OCI-LY1 (cell line): ENCODE measurements at regions not wholly inside any gene's neighbourhood (a gene's known extent, or its start where the extent isn't known, plus 50 kb on each side); places are given as distances from the start of the nearest gene placed in this dataset.

Experiments used
- H2AFZ ChIP-seq: fragments of 200-600 bp; sonication (generic), shearing (Covaris generic); 2 replicates; pipeline ENCODE4 v1.6.0; 2014; ENCODE audit warnings: antibody characterized with exemption, mild to moderate bottlenecking, low read length
- H3F3A ChIP-seq: fragments of 200-600 bp; sonication (generic), shearing (Covaris generic); 2 replicates; pipeline ENCODE4 v1.6.0; 2014; ENCODE audit warnings: mild to moderate bottlenecking, antibody characterized with exemption, low read length, moderate library complexity; ENCODE audit not compliant: insufficient read depth
- H3K27ac ChIP-seq: fragments of 200-600 bp; sonication (generic); 2 replicates; pipeline ENCODE4 v1.5.1; 2014; ENCODE audit warnings: low read length, mixed run types, mild to moderate bottlenecking, low read depth; ENCODE audit not compliant: poor library complexity, severe bottlenecking
- H3K27me3 ChIP-seq: fragments of 200-600 bp; sonication (generic); 2 replicates; pipeline ENCODE4 v1.6.0; 2014; ENCODE audit warnings: antibody characterized with exemption, mild to moderate bottlenecking, low read length, moderate library complexity; ENCODE audit not compliant: insufficient read depth
- H3K36me3 ChIP-seq: fragments of 200-600 bp; sonication (generic); 2 replicates; pipeline ENCODE4 v1.6.1; 2014; ENCODE audit warnings: mild to moderate bottlenecking, antibody characterized with exemption, low read length, moderate library complexity, mixed read lengths; ENCODE audit not compliant: insufficient read depth
- H3K4me1 ChIP-seq: fragments of 200-600 bp; sonication (generic); 2 replicates; pipeline ENCODE4 v1.5.1; 2014; ENCODE audit warnings: mild to moderate bottlenecking, low read length, moderate library complexity; ENCODE audit not compliant: insufficient read depth, severe bottlenecking
- H3K4me2 ChIP-seq: fragments of 200-600 bp; sonication (generic), shearing (Covaris generic); 2 replicates; pipeline ENCODE4 v1.6.1; 2014; ENCODE audit warnings: low read length
- H3K4me3 ChIP-seq: fragments of 200-600 bp; sonication (generic); 2 replicates; pipeline ENCODE4 v1.5.1; 2014; ENCODE audit warnings: low read length, low read depth, mild to moderate bottlenecking, mixed read lengths; ENCODE audit not compliant: poor library complexity, severe bottlenecking
- H3K79me2 ChIP-seq: fragments of 200-600 bp; shearing (Covaris generic); 2 replicates; pipeline ENCODE4 v1.6.1; 2016; ENCODE audit warnings: mixed run types, low read length, mixed read lengths; ENCODE audit not compliant: insufficient read depth
- H3K9ac ChIP-seq: fragments of 200-600 bp; sonication (generic), shearing (Covaris generic); 2 replicates; pipeline ENCODE4 v1.6.1; 2014; ENCODE audit warnings: mild to moderate bottlenecking, low read length, mixed read lengths
- H3K9me2 ChIP-seq: fragments of 200-600 bp; sonication (generic), shearing (Covaris generic); 2 replicates; pipeline ENCODE4 v1.6.1; 2014; ENCODE audit warnings: low read depth, mild to moderate bottlenecking, low read length, mixed read lengths
- H3K9me3 ChIP-seq: fragments of 200-600 bp; shearing (Covaris generic); 2 replicates; pipeline ENCODE4 v1.6.1; 2014; ENCODE audit warnings: low read length, mixed read lengths
- H4K20me1 ChIP-seq: fragments of 200-600 bp; sonication (generic), shearing (Covaris generic); 2 replicates; pipeline ENCODE4 v1.6.0; 2016; ENCODE audit warnings: mild to moderate bottlenecking, low read length; ENCODE audit not compliant: insufficient read depth
- CTCF ChIP-seq: fragments of 200-600 bp; sonication (generic), shearing (Covaris generic); IDR thresholded peaks from 2 replicates; pipeline ENCODE4 v1.5.1; 2017; ENCODE audit warnings: mild to moderate bottlenecking, antibody characterized with exemption, low read length, moderate library complexity, mixed read lengths
- EZH2 ChIP-seq: fragments of 200-600 bp; sonication (generic), shearing (Covaris generic); IDR thresholded peaks from 2 replicates; pipeline ENCODE4 v1.8.0; 2017; ENCODE audit warnings: borderline replicate concordance, mixed run types, mild to moderate bottlenecking, antibody characterized with exemption, low read length, moderate library complexity, mixed read lengths

DNA sequence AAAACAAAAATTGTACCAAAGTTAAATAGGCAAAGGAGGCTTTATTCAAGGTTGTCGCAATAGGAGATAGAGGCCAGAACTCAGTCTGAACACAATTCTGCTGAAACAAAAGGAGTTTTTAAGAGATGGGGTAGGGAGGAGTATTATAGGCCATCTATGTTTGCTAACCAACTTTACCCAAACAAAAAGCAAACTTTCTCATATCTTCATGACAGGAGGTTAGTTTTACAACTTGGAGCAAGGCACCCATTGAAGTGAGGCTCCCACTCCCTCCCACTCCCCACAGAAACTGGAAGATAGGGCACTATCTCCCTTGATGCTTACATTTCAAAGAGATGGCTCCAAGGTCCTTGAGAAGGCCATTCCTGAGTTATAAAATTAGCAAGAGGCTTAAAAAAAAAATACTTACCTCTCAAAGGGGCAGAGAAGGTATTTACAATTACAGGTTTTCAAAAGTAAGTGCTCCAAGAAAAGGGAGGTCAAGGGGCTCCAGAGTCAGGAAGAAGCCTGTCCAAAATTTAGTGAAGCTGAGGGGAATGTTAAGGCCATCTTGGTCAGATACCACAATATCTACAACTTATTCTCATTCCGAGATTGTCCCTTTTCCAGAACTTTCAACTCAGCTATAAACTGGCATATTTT, 84.4 kb upstream of the DHRS4 start:
- Histone ChIP-seq H3F3A (no peaks in the 10 kb centered on the region), H3K4me3 (no peak overlapping the region), H3K9me2 (no peaks in the 10 kb centered on the region), H3K36me3 (no peaks in the 10 kb centered on the region), H3K4me1 (no peaks in the 10 kb centered on the region), H3K4me2 (no peak overlapping the region), H3K27ac (no peak overlapping the region), H3K27me3 (no peaks in the 10 kb centered on the region), H2AFZ (no peak overlapping the region), H3K79me2 (no peaks in the 10 kb centered on the region), H3K9ac (no peak overlapping the region), H4K20me1 (no peaks in the 10 kb centered on the region), H3K9me3 (no peaks in the 10 kb centered on the region)
- TF ChIP-seq CTCF (no peak), EZH2 (no peak)

- no peak overlapping the region for H3K4me2 ChIP-seq
- no peaks in the 10 kb centered on the region for H3K27me3 ChIP-seq
- H3K9me3 ChIP-seq: no peaks in the 10 kb centered on the region
- H4K20me1 ChIP-seq: no peaks in the 10 kb centered on the region
- H2AFZ ChIP-seq: no peak overlapping the region
- no peak overlapping the region for H3K9ac ChIP-seq
- H3K79me2 ChIP-seq: no peaks in the 10 kb centered on the region
- H3K36me3 ChIP-seq: no peaks in the 10 kb centered on the region
- TF ChIP-seq CTCF (no peak), EZH2 (no peak)
- H3K27ac ChIP-seq: no peak overlapping the region
- H3K9me2 ChIP-seq: no peaks in the 10 kb centered on the region
- H3F3A ChIP-seq: no peaks in the 10 kb centered on the region
- H3K4me1 ChIP-seq: no peaks in the 10 kb centered on the region
- no peak overlapping the region for H3K4me3 ChIP-seq
Observed at GRCh38 chr14:23876160-23876750, 77.3 kb upstream of the DHRS4 start.

- H3K36me3 ChIP-seq: no peaks in the 10 kb centered on the region
- no peaks in the 10 kb centered on the region for H3K9me2 ChIP-seq
- no peaks in the 10 kb centered on the region for H3F3A ChIP-seq
- H3K79me2 ChIP-seq: no peaks in the 10 kb centered on the region
- TF ChIP-seq CTCF: no peak
- TF ChIP-seq EZH2: no peak
- H3K4me3 ChIP-seq: no peak overlapping the region
- H3K4me1 ChIP-seq: no peaks in the 10 kb centered on the region
- no peak overlapping the region for H3K27ac ChIP-seq
- no peaks in the 10 kb centered on the region for H4K20me1 ChIP-seq
- no peak overlapping the region for H3K4me2 ChIP-seq
- H3K9me3 ChIP-seq: no peaks in the 10 kb centered on the region
- no peak overlapping the region for H2AFZ ChIP-seq
- H3K9ac ChIP-seq: no peak overlapping the region
- no peaks in the 10 kb centered on the region for H3K27me3 ChIP-seq
Observed at GRCh38 chr14:23877111-23877510, 76.5 kb upstream of the DHRS4 start.
